ENCODE measurements at regions not wholly inside any gene's neighbourhood (a gene's known extent, or its start where the extent isn't known, plus 50 kb on each side); places are given as distances from the start of the nearest gene placed in this dataset.

GRCh38 chr9:3773362-3774060 is 247.7 kb upstream of the RFX3 start:
- DNase-seq (ENCODE audit: extremely low read depth, low read depth), result no peak
- TF ChIP-seq CTCF (IDR thresholded peaks at IDR 0.05; ENCODE audit: low read depth, low read length), result no peak

- TF ChIP-seq CTCF (IDR thresholded peaks at IDR 0.05; ENCODE audit: low read depth, low read length), result no peak
These were observed 243.8 kb upstream of the RFX3 start for GRCh38 chr9:3769646-3770045.

GRCh38 chr9:3768712-3769457 is 243.1 kb upstream of the RFX3 start:
- TF ChIP-seq CTCF (IDR thresholded peaks at IDR 0.05; ENCODE audit: low read depth, low read length), result no peak
- peak; percentile 92 for DNase-seq (ENCODE audit: extremely low read depth, low read depth)

More at GRCh38 chr9:3769646-3770045, 243.8 kb upstream of the RFX3 start:
- DNase-seq (ENCODE audit: extremely low read depth, low read depth), result no peak

GRCh38 chr9:3768286-3768685 is 242.5 kb upstream of the RFX3 start:
- TF ChIP-seq CTCF (IDR thresholded peaks at IDR 0.05; ENCODE audit: low read depth, low read length), result no peak
- DNase-seq (ENCODE audit: extremely low read depth, low read depth), result no peak

- DNase-seq (ENCODE audit: extremely low read depth, low read depth), result no peak
- TF ChIP-seq CTCF (IDR thresholded peaks at IDR 0.05; ENCODE audit: low read depth, low read length), result no peak
These were observed 236.3 kb upstream of the RFX3 start for GRCh38 chr9:3762076-3762475.

- no peak for DNase-seq (ENCODE audit: extremely low read depth, low read depth)
- TF ChIP-seq CTCF (IDR thresholded peaks at IDR 0.05; ENCODE audit: low read depth, low read length), result no peak
These were observed 234.2 kb upstream of the RFX3 start for GRCh38 chr9:3760031-3760430.

GRCh38 chr9:3758816-3759576 is 233.2 kb upstream of the RFX3 start:
- DNase-seq (ENCODE audit: extremely low read depth, low read depth), result no peak
- no peak for TF ChIP-seq CTCF (IDR thresholded peaks at IDR 0.05; ENCODE audit: low read depth, low read length)

Data from AG09319 (cell line).